ENCODE measurements at regions not wholly inside any gene's neighbourhood (a gene's known extent, or its start where the extent isn't known, plus 50 kb on each side); places are given as distances from the start of the nearest gene placed in this dataset.
"Not testable (repeated sequence)": the region's sequence is repeated elsewhere in the genome, so short reads cannot be mapped to it uniquely, and the experiment has no call there.

DNA sequence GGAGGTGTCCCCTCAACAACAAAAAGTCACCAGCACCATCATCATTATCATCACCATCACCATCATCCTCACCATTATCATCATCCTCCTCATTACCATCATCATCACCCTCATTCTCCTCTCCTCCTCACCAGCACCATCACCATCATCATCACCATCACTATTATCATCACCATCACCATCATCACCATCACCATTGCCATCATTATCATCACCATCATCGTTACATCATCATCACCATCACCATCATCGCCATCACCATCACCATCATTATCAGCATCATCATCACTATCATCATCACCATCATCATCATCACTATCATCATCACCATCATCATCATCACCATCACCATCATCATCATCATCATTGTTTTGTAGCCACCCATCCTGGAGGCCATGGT lies 212.6 kb downstream of the MN1 start:
- no peak for DNase-seq

DNA sequence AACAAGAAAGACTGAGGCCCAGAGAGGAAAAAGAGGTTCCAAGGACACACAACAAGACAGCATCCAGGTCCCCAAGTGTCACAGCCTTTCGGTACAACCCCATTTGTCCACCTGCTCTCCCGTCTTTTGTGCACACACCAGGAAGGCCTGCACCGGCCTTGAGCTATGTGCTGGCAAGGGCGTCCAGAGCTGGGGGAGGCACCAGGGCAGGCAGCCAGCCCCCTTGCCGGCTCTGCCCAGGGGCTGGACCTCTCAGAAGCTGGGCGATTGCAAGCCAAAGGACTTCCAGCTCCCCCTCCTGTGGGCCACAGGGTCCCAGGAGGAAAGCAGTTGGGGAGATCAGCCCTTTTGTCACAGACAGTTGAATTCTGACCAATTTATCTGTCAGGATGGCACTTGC lies 210.5 kb downstream of the MN1 start:
- DNase-seq = no peak

DNA sequence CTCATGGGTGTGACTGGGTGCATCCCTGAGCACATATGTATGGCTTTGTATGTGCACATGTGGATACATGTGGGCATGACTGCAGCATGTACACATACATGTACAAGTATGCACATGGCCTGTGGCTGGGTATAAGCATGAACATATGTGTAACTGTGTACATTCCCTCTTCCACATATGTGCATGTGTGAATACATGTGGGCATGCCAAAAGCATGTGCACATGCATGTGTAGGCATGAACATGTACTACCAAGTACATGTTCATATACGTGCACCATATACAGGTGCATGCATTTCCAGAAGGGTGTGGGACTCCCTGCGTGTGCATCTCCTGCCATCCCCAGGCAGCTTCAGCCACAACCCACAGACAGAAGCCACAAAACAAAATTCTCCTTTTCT lies 208.2 kb downstream of the MN1 start:
- DNase-seq = no peak

- no peak for DNase-seq
These were observed 207.5 kb downstream of the MN1 start for GRCh38 chr22:27594020-27594419.

GRCh38 chr22:27594474-27595134 lies 207.0 kb downstream of the MN1 start:
- DNase-seq = peak; percentile 35

DNA sequence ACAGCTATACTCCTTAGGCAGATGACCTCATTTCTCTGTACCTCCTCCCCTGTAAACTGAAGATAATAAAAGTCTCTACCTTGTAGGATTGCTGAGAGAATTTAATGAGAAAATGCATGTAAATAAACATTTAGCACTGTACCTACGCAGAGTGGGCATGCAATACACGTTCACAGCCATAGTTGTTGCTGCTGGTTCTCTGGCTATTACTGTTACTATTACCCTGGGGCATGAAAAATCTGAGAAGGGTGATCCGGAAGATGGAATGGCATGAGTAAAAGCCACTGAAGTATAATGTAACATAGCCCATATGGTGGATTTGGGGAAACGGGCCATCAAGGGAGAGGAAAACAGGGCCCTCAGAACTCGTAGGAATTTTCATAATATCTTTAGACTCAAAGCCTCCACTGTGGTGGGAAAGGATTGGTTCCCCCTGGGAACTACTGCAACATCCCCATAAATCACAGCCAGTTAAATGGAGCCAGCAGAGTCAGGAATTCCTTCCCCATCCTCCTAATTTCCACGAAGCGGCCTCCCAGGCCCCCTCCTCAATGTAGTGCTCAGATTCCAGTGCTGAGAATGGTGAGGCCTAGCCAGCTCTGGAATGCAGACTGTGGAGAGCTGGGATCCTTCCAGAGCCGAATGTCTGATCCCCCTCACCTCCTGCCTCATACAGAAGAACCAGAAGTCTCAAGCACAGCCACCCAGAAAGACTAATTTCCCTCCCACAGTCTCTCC lies 205.3 kb downstream of the MN1 start:
- no peak for DNase-seq

DNA sequence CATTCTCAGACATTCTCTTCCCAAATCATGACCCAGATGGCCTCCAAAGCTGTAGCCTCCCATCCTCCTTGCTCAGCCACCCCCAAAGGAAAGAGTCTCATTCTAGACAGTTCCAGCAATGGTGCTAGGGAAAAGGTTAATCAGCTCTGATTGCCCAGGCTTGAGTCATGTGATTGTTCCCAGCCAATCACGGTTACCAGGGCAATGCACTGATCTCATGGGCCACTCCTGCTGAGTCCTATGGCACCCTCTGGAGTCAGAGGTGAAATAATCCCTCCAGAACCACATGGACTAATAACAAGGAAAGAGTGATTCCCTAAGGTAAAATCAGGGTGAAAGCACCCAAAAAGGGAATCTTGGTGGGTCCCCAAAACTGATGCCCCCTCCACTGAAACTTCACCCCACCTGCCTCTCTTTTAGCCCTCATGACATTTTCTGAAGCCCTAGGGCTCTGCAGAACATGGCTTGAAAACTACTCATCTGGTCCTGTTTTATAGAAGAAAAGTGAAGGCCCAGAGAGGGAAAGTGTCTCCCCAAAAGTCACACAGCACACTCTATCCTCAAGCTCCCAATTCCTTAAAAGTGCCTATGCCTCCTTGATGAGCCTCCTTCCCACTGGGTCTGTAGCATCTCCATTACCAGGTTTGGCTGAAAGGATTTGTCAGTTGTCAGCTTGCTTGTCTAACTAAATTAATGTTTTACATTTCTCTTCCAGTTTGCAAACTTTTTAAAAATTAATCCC lies 203.7 kb downstream of the MN1 start:
- peak; percentile 34 for DNase-seq

- DNase-seq = no peak
These were observed 202.8 kb downstream of the MN1 start for GRCh38 chr22:27598792-27599191.

DNA sequence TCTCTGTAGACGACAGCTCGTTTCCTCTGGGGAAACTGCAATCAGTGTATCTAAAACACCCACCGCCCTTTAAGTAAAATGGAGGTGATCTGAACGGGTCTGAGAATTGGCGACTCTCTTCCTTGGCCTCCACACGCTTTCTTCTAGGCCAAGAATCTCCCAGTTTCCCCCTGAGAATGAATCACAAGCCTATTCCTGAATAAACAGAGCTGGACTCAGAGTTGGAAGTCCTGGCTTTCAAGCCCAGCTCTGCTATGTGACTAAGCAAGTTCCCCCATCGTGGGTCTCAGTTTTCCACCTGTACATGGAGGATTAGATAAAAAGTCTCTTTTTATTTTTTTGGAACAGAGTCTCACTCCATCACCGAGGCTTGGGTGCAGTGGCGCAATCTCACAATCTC lies 200.4 kb downstream of the MN1 start:
- DNase-seq = no peak

DNA sequence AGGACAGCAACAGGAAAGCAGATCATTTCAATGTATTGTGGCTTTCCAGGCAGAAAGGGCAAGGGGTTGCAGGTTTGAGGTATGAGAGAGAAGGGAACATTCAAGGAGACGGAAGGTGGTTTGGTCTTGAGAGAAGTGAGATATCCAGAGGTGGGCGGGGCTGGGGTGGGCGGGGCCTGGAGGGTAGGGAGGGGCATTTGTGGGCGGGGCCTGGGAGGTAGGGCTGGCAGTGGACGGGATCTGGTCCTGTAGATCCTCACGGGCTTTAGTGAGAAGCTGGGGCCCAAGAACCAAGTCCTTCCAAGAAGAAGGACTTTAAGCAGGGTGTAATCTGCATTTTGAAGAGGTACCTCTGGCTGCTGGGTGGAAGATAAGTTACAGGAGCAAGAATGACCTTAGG lies 199.2 kb downstream of the MN1 start:
- peak; percentile 37 for DNase-seq

- no peak for DNase-seq
These were observed 198.3 kb downstream of the MN1 start for GRCh38 chr22:27603111-27603799.

DNA sequence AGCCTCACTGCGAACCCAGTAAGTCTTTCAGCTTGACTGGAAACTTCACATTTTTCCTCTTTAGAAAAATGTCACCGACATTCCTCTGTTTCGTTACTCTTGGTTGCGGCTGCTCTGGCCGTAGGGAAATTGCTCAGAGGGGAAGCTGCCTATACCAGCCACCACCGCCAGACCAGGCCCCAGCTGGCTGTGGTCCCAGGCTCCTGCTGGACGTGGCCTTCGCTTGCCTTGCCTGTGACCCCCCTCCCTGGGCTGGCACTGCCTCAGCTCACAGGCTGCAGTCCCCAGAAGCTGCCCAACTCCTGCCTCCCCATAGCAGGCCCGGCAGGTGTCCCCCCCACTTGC lies 197.8 kb downstream of the MN1 start:
- no peak for DNase-seq

DNA sequence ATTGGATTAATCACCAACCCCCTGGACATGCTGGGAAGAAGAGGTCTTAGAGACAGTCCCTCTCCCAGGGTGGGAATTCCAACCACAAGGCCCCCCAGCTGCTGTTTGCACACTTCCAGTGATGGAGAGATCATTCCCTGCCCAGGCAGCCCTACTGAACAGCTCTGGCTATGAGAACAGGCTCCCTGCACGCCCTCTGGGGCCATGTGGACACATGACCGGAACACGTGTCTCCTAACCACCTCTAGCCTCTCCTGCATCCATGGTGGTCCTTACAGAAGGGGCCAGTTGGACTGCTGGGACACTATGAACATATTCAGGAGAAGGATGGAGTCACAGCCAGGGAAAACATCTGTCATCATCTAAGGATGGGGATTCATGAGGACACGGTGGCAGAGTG lies 196.2 kb downstream of the MN1 start:
- DNase-seq = no peak

DNA sequence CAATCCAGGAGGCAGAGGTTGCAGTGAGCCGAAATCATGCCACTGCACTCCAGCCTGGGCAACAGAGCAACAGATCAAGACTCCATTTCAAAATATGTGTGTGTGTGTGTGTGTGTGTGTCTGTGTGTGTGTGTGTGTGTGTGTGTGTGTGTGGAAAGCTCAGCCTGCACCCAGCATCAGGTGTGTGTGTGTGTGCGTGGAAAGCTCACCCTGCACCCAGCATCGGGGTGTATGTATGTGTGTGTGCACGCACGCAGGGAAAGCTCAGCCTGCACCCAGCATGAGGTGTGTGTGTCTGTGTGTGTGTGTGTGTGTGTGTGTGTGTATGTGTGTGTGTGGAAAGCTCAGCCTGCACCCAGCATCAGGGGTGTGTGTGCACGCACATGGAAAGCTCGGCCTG lies 193.8 kb downstream of the MN1 start:
- not testable (repeated sequence) for DNase-seq

DNA sequence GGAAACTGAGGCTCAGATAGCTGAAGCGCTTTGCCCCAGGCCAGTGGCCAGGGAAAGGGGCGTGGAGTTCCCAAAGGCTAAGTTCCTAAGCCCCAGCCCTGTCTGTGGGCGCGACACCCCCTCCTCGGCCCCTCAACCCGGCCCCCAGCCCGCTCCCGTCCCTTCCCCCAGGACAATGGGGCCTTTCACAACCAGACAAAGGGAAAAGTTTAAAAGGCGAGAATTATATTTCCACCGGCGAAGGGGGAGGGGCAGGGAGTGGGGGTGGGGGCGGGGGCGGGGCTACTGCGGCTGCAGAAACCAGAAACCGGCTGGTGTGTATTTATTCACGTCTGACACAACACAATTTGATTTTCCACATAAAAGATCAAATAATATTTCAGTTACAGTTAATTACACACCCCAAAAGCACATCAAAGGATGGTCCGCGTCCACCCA lies 192.1 kb downstream of the MN1 start:
- no peak for DNase-seq

GRCh38 chr22:27610164-27610563 lies 191.4 kb downstream of the MN1 start:
- DNase-seq = not testable (repeated sequence)

DNA sequence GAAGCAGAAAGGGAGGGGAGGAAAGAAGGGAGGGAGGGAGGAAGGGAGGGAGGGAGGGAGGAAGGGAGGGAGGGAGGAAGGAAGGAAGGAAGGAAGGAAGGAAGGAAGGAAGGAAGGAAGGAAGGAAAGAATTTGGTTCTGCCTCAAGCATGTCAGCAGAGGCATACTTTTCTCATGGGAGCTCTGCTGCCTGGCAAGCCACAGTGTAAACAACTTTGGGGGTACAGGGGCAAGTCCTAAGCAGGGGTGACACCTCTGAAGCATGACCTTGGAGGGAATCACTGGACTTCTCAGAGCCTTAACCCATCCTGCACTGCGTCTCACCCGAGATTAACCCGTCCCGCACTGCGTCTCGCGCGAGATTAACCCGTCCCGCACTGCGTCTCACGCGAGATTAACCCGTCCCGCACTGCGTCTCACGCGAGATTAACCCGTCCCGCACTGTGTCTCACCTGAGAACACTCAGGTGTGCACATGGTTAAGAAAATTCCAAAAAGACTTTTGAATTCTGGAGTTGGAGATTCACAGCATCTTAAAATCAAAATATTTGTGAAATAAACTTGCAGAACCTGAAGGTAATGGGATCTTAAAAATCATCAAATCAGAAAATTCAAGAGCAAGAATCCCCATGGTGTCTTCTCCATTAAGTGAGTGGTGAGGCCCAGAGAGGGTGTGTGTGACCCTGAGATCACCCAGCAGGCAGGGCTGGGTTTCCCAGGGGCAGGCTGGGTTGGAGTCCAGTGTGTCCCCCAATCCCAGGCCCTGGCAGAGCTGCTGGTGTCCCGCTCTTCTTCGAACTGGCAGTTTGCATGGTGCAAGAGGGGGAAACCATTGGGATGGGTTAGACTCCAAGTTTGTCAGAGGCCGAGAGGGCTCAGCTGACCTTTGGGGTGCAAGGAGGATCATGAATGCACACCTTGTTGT lies 190.4 kb downstream of the MN1 start:
- DNase-seq = no peak

GRCh38 chr22:27612115-27612514 lies 189.4 kb downstream of the MN1 start:
- DNase-seq = peak; percentile 75

- peak; percentile 36 for DNase-seq
These were observed 188.2 kb downstream of the MN1 start for GRCh38 chr22:27613099-27614005.

DNA sequence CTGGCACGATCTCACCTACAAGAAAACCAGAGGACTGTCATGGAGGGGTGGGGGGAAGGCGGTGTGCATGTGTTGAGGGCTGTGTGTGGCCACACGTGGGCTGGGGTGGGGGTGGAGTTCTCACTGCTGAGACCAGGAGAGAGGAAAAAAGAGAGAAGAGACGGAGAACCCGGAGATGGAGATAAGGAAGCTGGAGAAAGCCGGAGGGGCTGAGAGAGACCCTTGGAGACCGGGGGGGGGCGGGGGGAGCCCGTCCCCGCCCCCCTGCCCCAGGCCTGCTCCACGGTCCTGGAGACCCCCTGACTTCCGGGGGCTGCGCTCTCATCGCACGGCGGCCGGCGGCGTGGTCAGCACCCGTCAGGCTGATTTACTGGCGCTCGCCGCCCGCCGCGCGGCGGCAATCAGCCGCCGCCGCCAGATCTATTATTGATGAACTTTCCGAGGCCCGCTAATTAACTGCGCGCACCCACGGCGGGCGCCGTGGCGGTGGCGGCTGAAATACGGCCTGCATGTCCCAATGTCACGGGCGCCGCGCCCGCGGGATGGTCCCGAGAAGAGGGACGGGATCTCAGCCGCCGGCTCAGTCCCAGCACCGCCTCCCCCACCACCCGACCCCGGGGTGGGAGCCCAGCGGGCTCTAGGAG lies 187.4 kb downstream of the MN1 start:
- peak; percentile 31 for DNase-seq

DNA sequence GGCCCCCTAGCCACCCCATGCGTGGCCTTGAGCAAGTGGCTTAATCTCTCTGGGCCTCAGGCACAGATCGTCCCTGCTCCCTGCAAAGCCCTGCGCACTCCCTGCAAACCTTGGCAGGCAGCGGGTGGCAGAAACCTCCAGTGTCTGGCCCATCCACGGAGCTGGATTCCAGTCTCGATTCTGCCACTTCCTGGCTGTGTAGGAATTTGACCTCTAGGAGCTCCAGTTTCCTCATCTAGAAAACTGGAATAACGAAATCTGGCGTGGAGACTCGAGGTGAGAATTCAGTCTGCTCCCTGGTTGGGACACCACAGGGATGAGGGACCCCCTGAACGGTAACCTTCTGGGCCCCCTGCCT lies 186.9 kb downstream of the MN1 start:
- no peak for DNase-seq
